HG02623 (cell line): ENCODE measurements at regions not wholly inside any gene's neighbourhood (a gene's known extent, or its start where the extent isn't known, plus 50 kb on each side); places are given as distances from the start of the nearest gene placed in this dataset.
A peak's percentile ranks its signal among the peaks of the same experiment; 100 is the strongest.

ENCODE experiments used
- ATAC-seq: cut with Tn5 transposase; IDR thresholded peaks from one replicate; pipeline ENCODE4 v1.9.1; 2021; ENCODE audit warnings: moderate library complexity; ENCODE audit not compliant: unreplicated experiment

DNA sequence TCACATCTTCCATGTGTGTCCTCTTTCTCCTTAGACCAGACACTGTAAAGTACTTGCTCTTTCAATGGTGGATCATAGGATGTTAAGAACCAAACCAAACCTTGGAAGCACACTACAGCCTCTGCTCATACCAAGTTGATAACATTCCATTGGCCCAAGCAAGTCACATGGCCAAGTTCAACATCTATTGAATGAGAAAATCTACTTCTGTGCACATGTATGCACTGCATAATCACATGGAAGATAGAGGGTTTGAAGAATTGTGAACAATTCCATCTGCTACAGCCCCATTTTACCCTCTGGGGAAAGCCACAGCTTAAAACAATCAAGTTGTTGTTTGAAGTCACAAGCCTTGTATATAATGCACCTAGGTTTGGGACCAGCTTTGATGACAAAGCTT lies 68.2 kb downstream of the MFAP3 start:
- no peak for ATAC-seq

DNA sequence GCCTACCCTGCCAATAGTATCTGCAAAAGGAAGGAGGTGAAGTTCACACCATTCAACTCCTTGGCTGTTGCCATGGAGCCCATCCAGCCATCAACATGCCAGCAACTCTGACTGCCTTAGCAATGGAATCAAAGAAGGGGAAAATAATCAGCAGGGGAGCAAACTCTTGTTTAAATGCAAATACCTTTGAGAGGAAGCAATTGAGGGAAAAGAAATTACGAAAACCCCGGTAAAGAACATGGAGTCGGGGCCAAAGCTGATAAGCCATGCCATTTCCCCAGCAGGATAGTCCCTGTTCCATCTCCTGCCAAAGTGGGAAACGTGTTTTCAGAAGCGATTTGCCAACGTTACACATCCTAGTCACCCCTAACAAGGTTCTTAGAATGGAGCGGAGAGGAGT lies 69.0 kb downstream of the MFAP3 start:
- ATAC-seq: no peak

DNA sequence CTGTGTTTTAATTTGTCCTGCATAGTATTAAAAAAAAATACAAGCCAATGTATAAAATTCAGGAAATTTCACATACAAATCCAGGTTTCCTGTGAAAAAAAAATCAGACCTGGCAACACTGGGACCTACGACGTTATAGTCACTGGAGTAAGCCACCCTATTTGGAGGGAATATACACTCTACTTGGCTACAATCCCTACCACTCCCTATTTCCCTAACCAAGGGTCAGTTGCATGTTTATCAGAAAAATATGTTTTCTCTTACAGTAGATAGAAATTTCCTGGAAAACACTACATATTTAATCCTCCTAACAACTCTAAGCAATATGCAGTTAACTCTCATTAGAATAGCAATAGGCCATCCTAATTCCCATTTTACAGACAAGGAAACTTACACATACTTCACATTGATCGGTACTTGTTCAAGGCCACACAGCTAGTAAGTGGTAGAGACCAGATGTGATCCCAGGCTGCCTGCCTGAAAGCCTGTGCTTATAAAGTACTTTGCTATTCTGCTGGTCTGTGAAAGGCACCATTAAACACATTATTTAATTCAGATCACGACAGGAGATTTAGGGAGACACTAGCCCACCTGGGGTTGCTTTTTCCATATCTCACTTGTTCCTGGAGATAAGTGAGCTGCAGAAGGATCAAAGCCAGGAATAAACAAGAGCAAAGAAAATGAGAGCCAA lies 70.8 kb downstream of the MFAP3 start:
- no peak for ATAC-seq

DNA sequence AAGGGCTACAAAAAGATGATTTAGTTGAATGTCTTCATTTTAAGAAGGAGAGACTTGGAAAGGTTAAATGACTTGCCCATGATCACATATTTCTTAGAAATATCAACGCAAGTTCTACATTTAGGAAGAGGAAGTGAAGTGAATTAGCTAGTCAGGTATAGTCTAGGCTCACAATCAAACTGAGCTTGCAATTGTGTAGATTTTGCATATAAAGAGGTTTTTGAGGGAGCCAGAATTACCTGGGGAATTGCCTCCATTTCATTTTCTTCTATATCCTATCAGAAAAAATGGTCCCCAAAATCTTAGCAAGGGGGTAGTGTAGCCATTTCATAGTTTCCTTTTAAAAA lies 71.3 kb downstream of the MFAP3 start:
- ATAC-seq: no peak

DNA sequence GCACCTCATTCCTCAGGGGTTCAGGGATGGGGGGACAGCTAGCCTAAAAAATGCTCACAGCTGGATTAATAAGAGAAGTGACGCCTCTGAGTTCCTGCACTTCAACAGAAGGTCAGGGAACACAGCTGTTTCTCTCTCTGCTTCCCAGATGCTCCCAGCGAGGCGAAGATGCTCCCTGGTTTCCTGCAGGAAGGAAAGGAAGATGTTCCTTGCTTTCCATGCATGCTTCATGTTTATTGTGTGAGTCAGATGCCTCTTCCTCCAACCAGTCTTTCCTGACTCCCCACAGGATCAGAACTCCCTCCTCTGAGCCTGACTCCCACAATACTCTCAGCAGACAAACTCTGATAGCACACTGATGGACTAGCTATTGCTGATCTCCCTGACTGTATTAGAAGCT lies 71.9 kb downstream of the MFAP3 start:
- no peak for ATAC-seq

DNA sequence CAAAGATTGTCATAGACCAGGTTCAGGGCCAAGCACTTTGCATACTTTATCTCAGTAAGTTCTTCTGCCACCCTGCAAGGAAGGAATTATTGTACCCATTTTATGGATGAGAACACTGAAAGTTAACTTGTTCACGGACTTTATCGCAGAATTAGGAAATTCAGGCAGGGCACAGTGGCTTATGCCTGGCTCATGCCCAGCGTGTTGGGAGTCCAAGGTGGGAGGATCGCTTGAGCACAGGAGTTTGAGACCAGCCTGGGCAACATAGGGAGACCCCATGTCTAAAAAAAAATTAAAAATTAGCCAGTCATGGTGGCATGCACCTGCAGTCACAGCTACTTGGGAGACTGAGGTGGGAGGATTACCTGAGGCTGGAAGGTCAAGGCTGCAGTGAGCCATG lies 72.4 kb downstream of the MFAP3 start:
- ATAC-seq: no peak

DNA sequence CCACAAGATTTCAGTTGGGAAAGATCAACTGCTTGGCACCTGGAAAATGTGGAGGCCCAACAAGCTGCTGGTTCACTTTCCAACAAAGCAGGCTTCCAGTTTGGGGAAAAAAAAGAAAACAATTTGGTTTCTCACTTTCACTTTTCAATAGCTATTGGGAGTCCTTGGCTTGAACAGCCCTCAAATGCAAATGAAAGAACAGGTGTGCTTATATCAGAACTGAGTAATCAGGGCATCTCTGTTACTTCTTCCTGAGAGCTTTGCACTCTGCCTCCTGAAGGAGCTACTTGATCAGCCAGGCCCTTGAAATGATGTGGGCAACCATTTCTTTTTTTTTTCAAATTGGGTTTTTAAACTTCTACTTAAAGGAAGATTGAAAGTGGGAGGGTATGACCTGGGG lies 73.5 kb downstream of the MFAP3 start:
- ATAC-seq: peak; percentile 83

DNA sequence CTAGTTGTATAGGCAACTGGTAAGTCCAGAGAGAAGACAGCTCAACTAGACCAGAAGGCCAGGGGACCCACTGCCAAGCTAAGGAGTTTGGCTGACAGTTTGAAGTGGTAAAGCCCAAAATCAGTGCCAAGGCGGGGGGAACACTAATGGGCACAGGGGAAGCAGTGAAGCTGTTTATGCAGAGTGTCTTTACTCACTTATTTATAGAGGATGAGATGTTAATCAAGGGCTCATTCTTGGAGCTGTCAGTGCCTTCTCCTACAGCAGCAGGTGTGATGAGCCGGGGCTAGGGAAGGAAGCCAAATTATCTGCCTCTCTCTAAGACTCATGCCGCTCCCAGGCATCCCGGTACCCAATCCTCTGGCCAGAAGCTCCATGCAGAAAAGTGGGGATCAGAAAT lies 75.2 kb upstream of the GALNT10 start:
- no peak for ATAC-seq

DNA sequence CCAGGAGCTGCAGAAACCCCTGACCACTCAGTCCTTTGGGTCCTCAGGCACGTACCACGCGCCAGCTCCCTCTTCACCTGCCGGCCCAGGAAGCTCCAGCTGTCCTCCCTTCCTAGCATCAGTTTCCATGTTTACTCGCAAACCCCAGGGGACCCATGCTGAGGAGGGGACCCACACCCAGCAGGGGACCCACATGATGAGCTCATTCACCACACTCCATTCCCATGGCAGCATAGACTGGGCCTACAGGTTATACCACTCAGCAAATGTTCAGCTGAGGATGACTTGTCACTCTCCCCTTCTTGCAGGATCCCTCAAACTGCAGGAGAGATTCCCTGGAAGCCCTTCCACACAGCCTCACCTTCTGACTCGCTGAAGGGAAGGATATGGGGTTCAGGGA lies 73.5 kb upstream of the GALNT10 start:
- no peak for ATAC-seq

DNA sequence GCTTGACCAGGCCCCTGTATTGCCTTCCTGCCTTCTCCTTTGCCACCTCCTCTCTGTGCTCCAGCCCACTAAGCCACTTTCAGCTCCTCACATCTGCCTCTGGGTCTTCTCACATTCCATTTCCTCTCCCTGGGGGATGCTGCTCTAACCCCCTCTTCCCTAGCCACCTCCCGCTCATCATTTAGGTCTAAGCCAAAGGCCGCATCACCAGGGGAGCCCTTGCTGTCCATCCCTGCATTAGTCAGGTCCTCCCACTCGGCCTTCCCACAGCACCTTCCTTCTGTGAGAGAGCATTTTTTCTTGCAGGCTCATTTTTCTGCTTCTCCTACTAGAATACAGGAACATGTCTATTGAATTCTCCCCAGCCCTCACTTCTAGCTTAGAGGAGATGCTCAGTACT lies 72.6 kb upstream of the GALNT10 start:
- ATAC-seq: no peak

DNA sequence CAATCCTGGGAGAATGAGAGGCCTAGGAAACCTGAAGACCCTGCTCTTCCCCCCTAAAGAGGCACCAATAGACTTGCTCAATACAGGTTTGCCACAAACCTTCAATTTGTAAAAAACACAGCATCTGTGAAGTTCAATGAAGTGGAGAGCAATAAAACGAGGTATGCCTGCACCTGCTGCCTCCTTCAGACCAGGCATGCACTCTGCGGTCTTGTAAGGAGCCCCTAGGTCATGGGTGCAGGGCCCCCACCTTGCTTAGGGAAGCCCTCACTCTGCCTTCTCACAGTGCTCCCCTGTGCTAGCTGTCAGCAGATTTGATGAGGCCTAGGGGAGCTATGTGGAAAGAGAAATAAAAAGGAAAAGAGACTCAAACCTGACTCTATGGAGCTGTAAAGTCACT lies 72.1 kb upstream of the GALNT10 start:
- ATAC-seq: no peak

DNA sequence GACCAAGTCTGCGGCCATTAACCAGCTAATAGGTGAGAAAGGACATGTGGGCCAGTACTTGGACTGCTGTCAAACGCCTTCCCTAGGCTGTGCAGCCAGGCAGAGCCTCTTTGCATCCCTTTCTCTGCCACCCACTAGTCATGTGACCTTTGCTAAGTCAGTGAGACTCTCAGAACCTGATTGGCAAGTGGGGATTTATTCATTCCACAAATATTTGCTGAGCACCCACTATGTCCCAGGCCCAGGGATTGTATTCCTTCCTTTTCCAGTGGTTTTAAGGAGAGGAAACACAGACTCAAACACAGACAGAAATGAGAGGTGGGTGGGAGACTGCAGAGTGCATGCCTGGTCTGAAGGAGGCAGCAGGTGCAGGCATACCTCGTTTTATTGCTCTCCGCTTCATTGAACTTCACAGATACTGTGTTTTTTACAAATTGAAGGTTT lies 71.6 kb upstream of the GALNT10 start:
- ATAC-seq: no peak

DNA sequence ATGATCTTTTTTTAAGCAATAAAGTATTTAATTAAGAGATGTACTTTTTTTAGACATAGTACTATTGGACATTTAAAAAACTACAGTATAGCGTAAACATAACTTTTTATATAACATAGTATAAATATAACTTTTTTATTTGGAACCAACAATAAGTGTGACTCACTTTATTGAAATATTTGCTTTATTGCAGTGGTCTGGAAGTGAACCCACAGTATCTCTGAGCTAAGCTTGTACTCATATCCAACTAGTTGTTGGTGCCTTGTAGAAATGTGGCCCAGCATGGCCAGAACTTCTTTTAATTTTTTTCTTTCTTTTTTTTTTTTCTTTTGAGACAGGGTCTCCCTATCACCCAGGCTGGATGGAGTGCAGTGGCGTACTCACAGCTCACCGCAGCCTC lies 61.5 kb upstream of the GALNT10 start:
- no peak for ATAC-seq

DNA sequence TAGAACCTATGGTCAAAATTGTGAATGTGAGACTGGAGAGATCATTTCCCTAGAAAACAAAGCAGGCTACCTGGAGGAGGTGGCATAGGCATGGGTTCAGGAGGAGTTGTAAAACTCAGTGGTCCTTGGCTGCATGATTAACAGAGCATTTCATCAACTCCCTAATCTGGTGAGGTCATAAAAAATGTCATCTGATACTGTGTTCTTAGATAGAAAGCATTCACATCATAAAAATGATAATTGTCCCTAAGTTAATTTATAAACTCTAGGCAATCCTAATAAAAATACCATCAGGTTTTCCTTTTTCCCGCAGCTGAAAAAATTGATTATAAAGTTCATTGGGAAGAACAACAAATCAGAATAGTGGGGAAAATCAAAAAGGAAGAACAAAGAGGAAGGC lies 60.6 kb upstream of the GALNT10 start:
- ATAC-seq: no peak

DNA sequence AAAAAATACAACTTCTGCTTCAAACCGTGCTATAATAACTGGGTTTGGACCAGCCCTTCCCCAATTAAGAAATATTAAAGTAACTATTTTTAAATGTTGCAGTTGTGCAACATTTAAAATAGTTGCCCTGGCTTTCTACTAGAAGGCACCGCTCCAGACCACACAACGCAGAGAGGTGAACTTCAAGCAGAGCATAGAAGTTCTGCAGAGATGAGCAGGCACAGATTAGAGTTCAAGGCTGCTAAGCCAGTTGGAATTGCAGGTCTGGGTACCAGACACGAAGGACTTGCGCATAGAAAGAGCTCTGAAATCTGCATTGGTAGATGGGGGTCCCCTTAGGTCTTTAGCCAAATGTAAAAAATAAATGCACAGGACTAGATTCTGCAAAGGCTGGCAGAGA lies 58.7 kb upstream of the GALNT10 start:
- no peak for ATAC-seq

DNA sequence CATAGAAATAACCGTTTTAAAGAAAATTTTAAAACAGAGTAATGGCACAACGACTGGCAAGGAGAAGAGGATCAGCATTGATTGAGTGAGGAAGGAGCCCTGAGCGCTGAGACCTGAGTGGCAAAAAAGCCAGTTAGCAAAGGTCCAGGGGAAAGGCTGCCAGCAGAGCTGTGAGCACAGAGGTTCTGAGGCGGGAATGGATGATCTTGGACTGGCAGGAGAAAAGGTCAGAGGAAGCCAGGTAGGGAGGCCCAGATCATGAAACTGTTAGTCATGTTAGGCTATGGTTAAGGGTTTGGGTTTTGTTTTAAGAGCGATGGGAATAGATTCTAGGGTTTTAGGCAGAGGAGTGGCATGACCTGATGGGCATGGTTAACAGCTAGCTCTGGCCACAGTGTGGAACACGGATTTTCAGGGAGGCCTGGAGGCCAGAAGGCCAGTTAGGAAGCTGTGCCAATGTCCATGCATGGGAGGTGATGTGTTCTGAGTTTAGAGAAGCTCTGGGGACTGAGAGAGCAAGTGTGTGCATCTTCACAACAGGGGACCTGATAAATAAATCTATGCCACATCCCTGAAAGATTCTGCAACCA lies 57.7 kb upstream of the GALNT10 start:
- ATAC-seq: no peak

DNA sequence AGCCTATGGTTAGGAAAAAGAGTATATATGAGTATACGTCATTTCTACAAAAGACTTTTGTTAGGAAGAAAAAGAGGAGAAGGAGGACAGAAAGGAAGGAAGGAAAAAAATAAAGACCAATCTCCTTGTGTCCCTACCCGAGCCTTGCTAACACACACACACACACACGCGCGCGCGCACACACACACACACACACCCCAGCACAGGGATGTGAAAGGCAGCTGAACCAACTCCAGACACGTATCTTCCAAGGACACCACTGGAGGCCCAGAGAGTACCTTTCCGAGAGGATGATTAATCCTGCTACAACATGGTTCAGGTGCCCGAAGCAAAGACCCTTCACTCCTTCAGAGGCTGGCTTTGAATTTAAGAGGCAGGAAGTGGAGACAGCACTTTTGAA lies 56.9 kb upstream of the GALNT10 start:
- ATAC-seq: no peak

DNA sequence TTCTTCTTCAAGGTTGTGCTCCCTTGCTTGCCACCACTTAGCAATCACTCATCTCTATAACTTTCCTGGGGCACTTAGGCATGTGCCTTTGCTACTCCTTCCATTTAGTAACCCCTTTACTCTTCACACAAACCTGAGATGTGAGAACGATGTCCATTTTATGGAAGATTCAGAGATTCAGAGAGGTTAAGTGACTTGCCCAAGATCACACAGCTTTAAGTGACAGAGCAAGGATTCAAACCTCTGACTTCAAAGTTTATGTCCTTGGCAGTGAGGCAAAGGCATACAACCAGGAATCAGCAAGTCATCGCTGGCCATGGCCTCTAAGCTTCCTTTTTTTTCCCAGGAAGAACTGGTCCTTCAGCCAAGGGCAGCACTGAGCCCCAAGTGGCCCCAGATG lies 56.0 kb upstream of the GALNT10 start:
- ATAC-seq: no peak

DNA sequence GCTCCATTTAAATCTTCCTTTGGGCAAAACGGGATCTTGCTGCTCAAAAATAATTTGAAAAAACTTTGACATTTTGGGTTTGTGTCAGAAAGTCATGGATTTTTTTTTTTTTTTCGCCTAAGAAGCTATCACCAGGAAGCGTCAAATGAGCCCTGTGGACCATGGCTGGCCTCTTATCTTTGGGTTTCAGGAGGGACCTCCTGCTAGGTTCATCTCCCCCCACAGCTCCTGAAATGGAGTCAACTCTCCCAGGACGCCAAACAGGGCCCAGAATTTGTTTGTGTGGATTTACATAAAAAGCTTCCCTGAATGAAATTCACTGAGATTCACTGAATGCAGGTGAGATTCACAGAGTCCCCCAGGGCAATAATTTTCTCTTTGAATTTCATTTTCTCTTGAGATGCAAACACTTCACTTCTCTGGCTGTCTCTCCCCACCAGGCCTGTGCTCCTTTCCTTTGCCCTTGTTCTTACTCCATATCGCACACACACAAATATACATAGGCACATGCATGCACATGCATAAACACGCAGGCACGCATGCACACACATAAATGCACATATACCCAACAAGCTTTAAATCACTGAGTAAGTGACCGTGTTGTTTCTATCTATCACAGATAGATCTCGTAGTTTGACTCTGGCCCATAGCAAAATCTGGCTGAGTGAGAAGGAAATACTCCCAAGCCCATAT lies 55.3 kb upstream of the GALNT10 start:
- no peak for ATAC-seq

DNA sequence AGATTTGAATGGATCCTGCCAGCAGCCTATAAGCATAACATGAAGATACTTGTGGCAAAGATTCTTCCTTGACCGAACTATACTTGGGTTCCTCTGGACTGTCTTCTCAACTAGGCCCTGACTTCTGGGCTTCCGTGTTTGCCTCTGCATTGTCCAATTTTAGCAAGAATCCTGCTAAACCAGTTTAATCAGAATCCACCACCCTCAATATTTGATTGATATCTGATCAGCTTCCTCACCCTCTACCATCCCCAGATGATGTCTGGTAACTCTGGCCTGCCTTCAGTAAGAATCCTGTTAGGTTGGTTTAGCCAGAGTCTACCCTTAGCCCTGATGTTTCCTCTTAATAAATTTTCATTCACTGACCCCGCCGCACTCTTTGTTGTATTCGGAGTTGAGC lies 54.4 kb upstream of the GALNT10 start:
- no peak for ATAC-seq

DNA sequence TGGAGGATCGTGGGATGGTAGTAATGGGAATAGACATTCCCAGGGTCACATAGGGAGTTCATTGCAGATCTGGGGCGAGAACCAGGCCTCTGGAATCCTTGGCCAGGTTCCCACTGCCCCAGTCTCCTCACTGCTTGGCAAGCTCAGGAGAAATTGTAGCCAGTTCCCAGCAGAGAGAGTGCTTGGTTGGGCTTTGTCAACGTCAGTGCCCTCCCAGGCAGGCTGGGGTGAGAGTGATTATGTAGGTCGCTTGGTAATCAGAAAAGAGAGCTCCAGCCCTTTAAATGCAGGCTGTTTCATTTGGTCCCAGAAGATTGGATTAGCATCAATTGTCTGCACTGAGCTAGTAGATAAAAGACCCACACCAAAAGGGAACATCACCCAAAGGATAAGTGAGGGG lies 51.8 kb upstream of the GALNT10 start:
- no peak for ATAC-seq

DNA sequence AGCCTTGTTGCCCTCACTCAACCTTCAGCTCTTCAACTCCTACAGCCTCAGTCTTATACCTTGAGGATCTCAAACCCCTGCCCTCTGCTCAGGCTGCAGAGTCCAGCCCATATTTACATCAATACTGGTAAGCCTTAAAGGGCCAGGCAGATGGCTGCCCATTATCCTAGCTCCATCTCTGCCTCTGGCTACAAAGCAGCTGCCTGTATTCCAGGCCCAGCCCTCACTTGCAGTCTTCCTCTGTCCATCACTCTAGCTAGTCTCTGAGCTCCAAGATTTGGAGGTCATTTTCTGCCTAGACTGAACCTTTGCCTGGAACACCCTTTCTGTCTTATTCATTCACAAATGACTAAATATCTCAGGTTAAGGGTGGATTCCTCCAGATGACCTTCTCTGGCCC lies 50.2 kb upstream of the GALNT10 start:
- no peak for ATAC-seq
